PC-3 (cell line): ENCODE measurements at regions not wholly inside any gene's neighbourhood (a gene's known extent, or its start where the extent isn't known, plus 50 kb on each side); places are given as distances from the start of the nearest gene placed in this dataset.

Source experiments
- ATAC-seq: fragments of 200-7000 bp; cut with Tn5 transposase; 2 replicates; pipeline ENCODE4 v1.9.1; 2020; ENCODE audit warnings: mild to moderate bottlenecking, moderate library complexity
- BruUV-seq: library from RNA; stranded (reverse); fragments of 400-500 nt; replicated peaks from 2 replicates; lab custom pipeline; 2021; lab: Mats Ljungman, UMichigan
- CTCF ChIA-PET: fragments of 300-600 bp; sonication (Branson Sonifier 250); formaldehyde crosslinking; loops from one replicate; lab custom pipeline; 2022; ENCODE audit warnings: antibody characterized with exemption; lab: Charles Lee
- POLR2A ChIA-PET: fragments of 300-600 bp; sonication (Branson Sonifier 250); formaldehyde crosslinking; loops from one replicate; lab custom pipeline; 2022; ENCODE audit warnings: antibody characterized with exemption; ENCODE audit not compliant: unreplicated experiment; lab: Charles Lee
- DNase-seq: peaks from one replicate; pipeline ENCODE4 v3.0.0-alpha.2; 2015
- H2AFZ ChIP-seq: fragments of 300-600 bp; sonication (generic); 2 replicates; pipeline ENCODE4 v1.6.0; 2016; ENCODE audit warnings: antibody characterized with exemption, low read length
- H3F3A ChIP-seq: fragments of 300-600 bp; sonication (generic); one replicate; pipeline ENCODE4 v1.6.0; 2017; ENCODE audit warnings: antibody characterized with exemption, low read length, control low read depth, mild to moderate bottlenecking; ENCODE audit not compliant: unreplicated experiment
- H3K27ac ChIP-seq: fragments of 300-600 bp; sonication (generic); 2 replicates; pipeline ENCODE4 v1.5.1; 2016; ENCODE audit warnings: mild to moderate bottlenecking, low read length
- H3K27me3 ChIP-seq: fragments of 300-600 bp; sonication (generic); 2 replicates; pipeline ENCODE4 v1.6.1; 2016; ENCODE audit warnings: low read length, mixed read lengths
- H3K36me3 ChIP-seq: fragments of 300-600 bp; sonication (generic); 2 replicates; pipeline ENCODE4 v1.6.1; 2016; ENCODE audit warnings: low read depth, mixed run types, low read length, mixed read lengths
- H3K4me1 ChIP-seq: fragments of 300-600 bp; sonication (generic); 2 replicates; pipeline ENCODE4 v1.5.1; 2016; ENCODE audit warnings: low read length; ENCODE audit not compliant: insufficient read depth
- H3K4me2 ChIP-seq: fragments of 300-600 bp; sonication (generic); 2 replicates; pipeline ENCODE4 v1.6.0; 2016; ENCODE audit warnings: low read length
- H3K4me3 ChIP-seq: fragments of 300-600 bp; sonication (generic); 2 replicates; pipeline ENCODE4 v1.5.1; 2016; ENCODE audit warnings: mild to moderate bottlenecking, low read length, mixed read lengths
- H3K79me2 ChIP-seq: fragments of 300-600 bp; sonication (generic); 2 replicates; pipeline ENCODE4 v1.6.1; 2017; ENCODE audit warnings: low read length, mixed read lengths
- H3K9ac ChIP-seq: fragments of 300-600 bp; sonication (generic); 2 replicates; pipeline ENCODE4 v1.6.0; 2016; ENCODE audit warnings: mild to moderate bottlenecking, low read length
- H3K9me2 ChIP-seq: fragments of 300-600 bp; sonication (generic); replicated peaks from 2 replicates; pipeline ENCODE4 v1.6.1; 2016; ENCODE audit warnings: mixed run types, low read length, mixed read lengths
- H3K9me3 ChIP-seq: fragments of 300-600 bp; sonication (generic); 2 replicates; pipeline ENCODE4 v1.6.1; 2016; ENCODE audit warnings: low read length, mixed read lengths
- H4K20me1 ChIP-seq: fragments of 300-600 bp; sonication (generic); 2 replicates; pipeline ENCODE4 v1.6.1; 2016; ENCODE audit warnings: low read length, mixed read lengths
- EZH2 ChIP-seq: fragments of 300-600 bp; sonication (generic); IDR thresholded peaks from one replicate; pipeline ENCODE4 v1.6.1; 2017; ENCODE audit warnings: antibody characterized with exemption, mild to moderate bottlenecking, low read length; ENCODE audit not compliant: unreplicated experiment
- EZH2phosphoT487 ChIP-seq: fragments of 300-600 bp; sonication (generic); IDR thresholded peaks from 2 replicates; pipeline ENCODE4 v1.6.1; 2018; ENCODE audit warnings: mild to moderate bottlenecking, antibody characterized with exemption, low read length, borderline replicate concordance
- intact Hi-C: fragments of 100-400 bp; cut with micrococcal nuclease; formaldehyde crosslinking; loops from 2 replicates; pipeline ENCODE4 v1.9.0; 2023
- TF ChIP-seq, protein P1 (sequence below): fragments of 300-600 bp; sonication (generic); conservative IDR thresholded peaks from 2 replicates; pipeline ENCODE4 v1.5.1; 2017; ENCODE audit warnings: antibody characterized with exemption, low read depth, mild to moderate bottlenecking, low read length

DNA sequence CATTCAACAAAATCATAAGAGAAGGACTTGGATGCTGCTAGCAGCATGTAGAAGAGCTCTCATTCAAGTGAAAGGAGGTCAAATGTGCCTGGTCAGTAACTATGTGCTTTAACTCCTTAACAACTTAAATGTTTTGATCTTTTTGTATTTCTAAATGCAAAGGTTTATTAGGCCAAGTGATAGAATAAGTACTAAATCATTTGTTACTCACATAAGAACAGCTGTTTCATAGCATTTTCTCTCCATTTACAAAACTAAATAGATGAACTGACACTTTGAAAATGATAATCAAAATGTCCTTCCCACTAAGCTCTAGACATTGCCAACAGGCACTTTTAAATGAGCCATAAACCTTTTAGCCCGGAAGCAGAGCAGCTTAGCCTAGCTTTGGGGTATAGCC is 254.3 kb upstream of the PRMT6 start:
- H3K4me3 ChIP-seq = no peak overlapping the region
- no TSS peak for BruUV-seq
- H3K4me1 ChIP-seq = no peaks in the 10 kb centered on the region
- no peak overlapping the region for H3K9ac ChIP-seq
- H3K79me2 ChIP-seq = no peaks in the 10 kb centered on the region
- H3K27ac ChIP-seq = no peak overlapping the region
- TF ChIP-seq EZH2phosphoT487 (no peak), EZH2 (no peak)
- TF ChIP-seq, protein P1, sequence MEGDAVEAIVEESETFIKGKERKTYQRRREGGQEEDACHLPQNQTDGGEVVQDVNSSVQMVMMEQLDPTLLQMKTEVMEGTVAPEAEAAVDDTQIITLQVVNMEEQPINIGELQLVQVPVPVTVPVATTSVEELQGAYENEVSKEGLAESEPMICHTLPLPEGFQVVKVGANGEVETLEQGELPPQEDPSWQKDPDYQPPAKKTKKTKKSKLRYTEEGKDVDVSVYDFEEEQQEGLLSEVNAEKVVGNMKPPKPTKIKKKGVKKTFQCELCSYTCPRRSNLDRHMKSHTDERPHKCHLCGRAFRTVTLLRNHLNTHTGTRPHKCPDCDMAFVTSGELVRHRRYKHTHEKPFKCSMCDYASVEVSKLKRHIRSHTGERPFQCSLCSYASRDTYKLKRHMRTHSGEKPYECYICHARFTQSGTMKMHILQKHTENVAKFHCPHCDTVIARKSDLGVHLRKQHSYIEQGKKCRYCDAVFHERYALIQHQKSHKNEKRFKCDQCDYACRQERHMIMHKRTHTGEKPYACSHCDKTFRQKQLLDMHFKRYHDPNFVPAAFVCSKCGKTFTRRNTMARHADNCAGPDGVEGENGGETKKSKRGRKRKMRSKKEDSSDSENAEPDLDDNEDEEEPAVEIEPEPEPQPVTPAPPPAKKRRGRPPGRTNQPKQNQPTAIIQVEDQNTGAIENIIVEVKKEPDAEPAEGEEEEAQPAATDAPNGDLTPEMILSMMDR = no peak
- CTCF ChIA-PET = no interaction called here
- H3K9me3 ChIP-seq = no peaks in the 10 kb centered on the region
- no peaks in the 10 kb centered on the region for H3K9me2 ChIP-seq
- no peak overlapping the region for H3K4me2 ChIP-seq
- H4K20me1 ChIP-seq = no peaks in the 10 kb centered on the region
- H3K36me3 ChIP-seq = no peaks in the 10 kb centered on the region
- no peak overlapping the region for H2AFZ ChIP-seq
- ATAC-seq = no peak
- POLR2A ChIA-PET = no interaction called here
- intact Hi-C loops = no loop called here
- no peaks in the 10 kb centered on the region for H3F3A ChIP-seq
- DNase-seq = no peak
- H3K27me3 ChIP-seq = no peaks in the 10 kb centered on the region

DNA sequence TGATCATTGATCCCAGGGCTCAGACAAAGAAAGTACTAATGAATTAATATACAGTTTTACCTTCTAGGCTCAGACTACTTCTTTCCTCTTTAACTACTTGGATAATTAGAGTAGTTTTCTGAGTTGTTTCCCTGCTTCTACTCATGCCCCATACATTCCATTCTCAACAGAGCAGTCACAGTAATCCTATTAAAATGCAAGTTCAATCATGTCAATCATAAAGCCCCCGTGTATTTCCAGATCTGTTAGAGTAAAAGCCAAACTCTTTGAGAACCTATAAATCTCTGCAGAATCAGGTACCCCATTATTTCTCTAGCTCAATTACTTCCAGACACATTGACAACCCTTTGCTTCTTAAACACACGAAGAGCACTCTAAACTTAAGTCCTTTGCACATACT is 242.1 kb upstream of the PRMT6 start:
- TF ChIP-seq, protein P1 = no peak
- TF ChIP-seq EZH2 = no peak
- no peak for TF ChIP-seq EZH2phosphoT487
- no peaks in the 10 kb centered on the region for H3K36me3 ChIP-seq
- intact Hi-C loops = no loop called here
- H4K20me1 ChIP-seq = no peaks in the 10 kb centered on the region
- BruUV-seq = no TSS peak
- no peaks in the 10 kb centered on the region for H3K9me2 ChIP-seq
- no peak overlapping the region for H2AFZ ChIP-seq
- H3K27me3 ChIP-seq = no peaks in the 10 kb centered on the region
- no peaks in the 10 kb centered on the region for H3F3A ChIP-seq
- H3K9ac ChIP-seq = no peak overlapping the region
- no peaks in the 10 kb centered on the region for H3K9me3 ChIP-seq
- no peak for DNase-seq
- no peak overlapping the region for H3K4me2 ChIP-seq
- no peak overlapping the region for H3K27ac ChIP-seq
- no peak for ATAC-seq
- no peak overlapping the region for H3K4me3 ChIP-seq
- no peaks in the 10 kb centered on the region for H3K4me1 ChIP-seq
- no peaks in the 10 kb centered on the region for H3K79me2 ChIP-seq
- ChIA-PET POLR2A (no interaction called here), CTCF (no interaction called here)

DNA sequence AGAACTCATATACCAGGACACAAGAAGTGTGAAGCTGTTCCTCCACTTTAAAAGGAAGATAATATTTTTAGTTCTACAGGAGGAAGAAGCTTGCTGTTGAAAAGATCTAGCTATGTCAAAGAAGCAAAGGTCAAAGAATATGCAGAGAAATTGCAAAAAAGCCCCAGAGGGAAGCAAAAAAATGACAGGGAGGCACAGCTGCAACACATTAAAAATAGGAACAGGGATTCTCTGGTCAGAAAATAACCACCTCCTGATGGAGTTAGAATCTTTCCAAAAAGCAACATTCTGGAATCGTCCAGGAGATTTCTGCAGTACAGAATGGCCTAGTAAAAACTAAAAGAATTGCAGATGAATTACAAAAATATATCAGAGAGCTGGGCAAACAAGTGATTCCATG is 238.9 kb upstream of the PRMT6 start:
- no peaks in the 10 kb centered on the region for H3F3A ChIP-seq
- no TSS peak for BruUV-seq
- ATAC-seq (no peak), DNase-seq (no peak)
- no peaks in the 10 kb centered on the region for H3K4me1 ChIP-seq
- POLR2A ChIA-PET = no interaction called here
- no peaks in the 10 kb centered on the region for H3K79me2 ChIP-seq
- TF ChIP-seq, protein P1 = no peak
- TF ChIP-seq EZH2phosphoT487 (no peak), EZH2 (no peak)
- H3K27me3 ChIP-seq = no peaks in the 10 kb centered on the region
- CTCF ChIA-PET = no interaction called here
- H3K9me3 ChIP-seq = no peaks in the 10 kb centered on the region
- H4K20me1 ChIP-seq = no peaks in the 10 kb centered on the region
- H3K4me2 ChIP-seq = no peak overlapping the region
- intact Hi-C loops = no loop called here
- H3K9ac ChIP-seq = no peak overlapping the region
- H2AFZ ChIP-seq = no peak overlapping the region
- H3K36me3 ChIP-seq = no peaks in the 10 kb centered on the region
- H3K9me2 ChIP-seq = no peaks in the 10 kb centered on the region
- H3K4me3 ChIP-seq = no peak overlapping the region
- no peak overlapping the region for H3K27ac ChIP-seq
